ENCODE measurements at regions not wholly inside any gene's neighbourhood (a gene's known extent, or its start where the extent isn't known, plus 50 kb on each side); places are given as distances from the start of the nearest gene placed in this dataset.

GRCh38 chr6:21496196-21496595 lies 97.4 kb upstream of the SOX4 start:
- H3K79me2 ChIP-seq (ENCODE audit: control insufficient read depth, insufficient read depth, low read length, unreplicated experiment) = no peaks in the 10 kb centered on the region
- H2AFZ ChIP-seq (ENCODE audit: low read length, unreplicated experiment) = no peak overlapping the region
- no peaks in the 10 kb centered on the region for H3K27me3 ChIP-seq (ENCODE audit: insufficient read depth, low read length)
- no peaks in the 10 kb centered on the region for H3K4me1 ChIP-seq (ENCODE audit: control insufficient read depth, insufficient read depth, low read length, unreplicated experiment)
- no peak overlapping the region for H3K27ac ChIP-seq (ENCODE audit: low read depth, low read length)
- no peak overlapping the region for H3K4me3 ChIP-seq (ENCODE audit: low read depth, low read length)
- H3K36me3 ChIP-seq (ENCODE audit: insufficient read depth, low read length) = no peaks in the 10 kb centered on the region

- Histone ChIP-seq H2AFZ (ENCODE audit: low read length, unreplicated experiment) (no peak overlapping the region), H3K4me3 (ENCODE audit: low read depth, low read length) (no peak overlapping the region), H3K27me3 (ENCODE audit: insufficient read depth, low read length) (no peaks in the 10 kb centered on the region)
These were observed 96.8 kb upstream of the SOX4 start for GRCh38 chr6:21496706-21497105.

GRCh38 chr6:21500314-21501020 lies 93.1 kb upstream of the SOX4 start:
- no peaks in the 10 kb centered on the region for H3K36me3 ChIP-seq (ENCODE audit: insufficient read depth, low read length)
- H2AFZ ChIP-seq (ENCODE audit: low read length, unreplicated experiment) = no peak overlapping the region
- H3K4me1 ChIP-seq (ENCODE audit: control insufficient read depth, insufficient read depth, low read length, unreplicated experiment) = no peaks in the 10 kb centered on the region
- no peak overlapping the region for H3K4me3 ChIP-seq (ENCODE audit: low read depth, low read length)
- no peaks in the 10 kb centered on the region for H3K27me3 ChIP-seq (ENCODE audit: insufficient read depth, low read length)
- no peaks in the 10 kb centered on the region for H3K79me2 ChIP-seq (ENCODE audit: control insufficient read depth, insufficient read depth, low read length, unreplicated experiment)
- H3K27ac ChIP-seq (ENCODE audit: low read depth, low read length) = no peak overlapping the region

More at GRCh38 chr6:21496706-21497105, 96.8 kb upstream of the SOX4 start:
- no peak overlapping the region for H3K27ac ChIP-seq (ENCODE audit: low read depth, low read length)
- no peaks in the 10 kb centered on the region for H3K4me1 ChIP-seq (ENCODE audit: control insufficient read depth, insufficient read depth, low read length, unreplicated experiment)
- no peaks in the 10 kb centered on the region for H3K79me2 ChIP-seq (ENCODE audit: control insufficient read depth, insufficient read depth, low read length, unreplicated experiment)
- H3K36me3 ChIP-seq (ENCODE audit: insufficient read depth, low read length) = no peaks in the 10 kb centered on the region

- Histone ChIP-seq H3K36me3 (ENCODE audit: insufficient read depth, low read length) (no peaks in the 10 kb centered on the region), H3K27me3 (ENCODE audit: insufficient read depth, low read length) (no peaks in the 10 kb centered on the region), H3K4me3 (ENCODE audit: low read depth, low read length) (no peak overlapping the region), H2AFZ (ENCODE audit: low read length, unreplicated experiment) (no peak overlapping the region), H3K27ac (ENCODE audit: low read depth, low read length) (no peak overlapping the region), H3K79me2 (ENCODE audit: control insufficient read depth, insufficient read depth, low read length, unreplicated experiment) (no peaks in the 10 kb centered on the region), H3K4me1 (ENCODE audit: control insufficient read depth, insufficient read depth, low read length, unreplicated experiment) (no peaks in the 10 kb centered on the region)
These were observed 92.6 kb upstream of the SOX4 start for GRCh38 chr6:21501021-21501354.

GRCh38 chr6:21501815-21502214 lies 91.7 kb upstream of the SOX4 start:
- Histone ChIP-seq H3K36me3 (ENCODE audit: insufficient read depth, low read length) (no peaks in the 10 kb centered on the region), H3K4me1 (ENCODE audit: control insufficient read depth, insufficient read depth, low read length, unreplicated experiment) (no peaks in the 10 kb centered on the region), H3K4me3 (ENCODE audit: low read depth, low read length) (no peak overlapping the region), H2AFZ (ENCODE audit: low read length, unreplicated experiment) (no peak overlapping the region), H3K27me3 (ENCODE audit: insufficient read depth, low read length) (no peaks in the 10 kb centered on the region), H3K79me2 (ENCODE audit: control insufficient read depth, insufficient read depth, low read length, unreplicated experiment) (no peaks in the 10 kb centered on the region), H3K27ac (ENCODE audit: low read depth, low read length) (no peak overlapping the region)

GRCh38 chr6:21502682-21503081 lies 90.9 kb upstream of the SOX4 start:
- Histone ChIP-seq H3K27ac (ENCODE audit: low read depth, low read length) (no peak overlapping the region), H3K36me3 (ENCODE audit: insufficient read depth, low read length) (no peaks in the 10 kb centered on the region), H2AFZ (ENCODE audit: low read length, unreplicated experiment) (no peak overlapping the region), H3K27me3 (ENCODE audit: insufficient read depth, low read length) (no peaks in the 10 kb centered on the region), H3K4me1 (ENCODE audit: control insufficient read depth, insufficient read depth, low read length, unreplicated experiment) (no peaks in the 10 kb centered on the region), H3K79me2 (ENCODE audit: control insufficient read depth, insufficient read depth, low read length, unreplicated experiment) (no peaks in the 10 kb centered on the region), H3K4me3 (ENCODE audit: low read depth, low read length) (no peak overlapping the region)

GRCh38 chr6:21504790-21505189 lies 88.8 kb upstream of the SOX4 start:
- H3K4me3 ChIP-seq (ENCODE audit: low read depth, low read length) = no peak overlapping the region
- H3K4me1 ChIP-seq (ENCODE audit: control insufficient read depth, insufficient read depth, low read length, unreplicated experiment) = no peaks in the 10 kb centered on the region
- H3K27me3 ChIP-seq (ENCODE audit: insufficient read depth, low read length) = no peaks in the 10 kb centered on the region
- H2AFZ ChIP-seq (ENCODE audit: low read length, unreplicated experiment) = no peak overlapping the region
- H3K79me2 ChIP-seq (ENCODE audit: control insufficient read depth, insufficient read depth, low read length, unreplicated experiment) = no peaks in the 10 kb centered on the region
- no peak overlapping the region for H3K27ac ChIP-seq (ENCODE audit: low read depth, low read length)
- no peaks in the 10 kb centered on the region for H3K36me3 ChIP-seq (ENCODE audit: insufficient read depth, low read length)

GRCh38 chr6:21505574-21505990 lies 88.0 kb upstream of the SOX4 start:
- no peak overlapping the region for H3K27ac ChIP-seq (ENCODE audit: low read depth, low read length)
- no peak overlapping the region for H2AFZ ChIP-seq (ENCODE audit: low read length, unreplicated experiment)
- no peaks in the 10 kb centered on the region for H3K79me2 ChIP-seq (ENCODE audit: control insufficient read depth, insufficient read depth, low read length, unreplicated experiment)
- H3K4me3 ChIP-seq (ENCODE audit: low read depth, low read length) = no peak overlapping the region
- no peaks in the 10 kb centered on the region for H3K4me1 ChIP-seq (ENCODE audit: control insufficient read depth, insufficient read depth, low read length, unreplicated experiment)
- no peaks in the 10 kb centered on the region for H3K36me3 ChIP-seq (ENCODE audit: insufficient read depth, low read length)
- no peaks in the 10 kb centered on the region for H3K27me3 ChIP-seq (ENCODE audit: insufficient read depth, low read length)

GRCh38 chr6:21506126-21506525 lies 87.4 kb upstream of the SOX4 start:
- H3K36me3 ChIP-seq (ENCODE audit: insufficient read depth, low read length) = no peaks in the 10 kb centered on the region
- H3K27me3 ChIP-seq (ENCODE audit: insufficient read depth, low read length) = no peaks in the 10 kb centered on the region
- H3K27ac ChIP-seq (ENCODE audit: low read depth, low read length) = no peak overlapping the region
- H3K79me2 ChIP-seq (ENCODE audit: control insufficient read depth, insufficient read depth, low read length, unreplicated experiment) = no peaks in the 10 kb centered on the region
- H3K4me3 ChIP-seq (ENCODE audit: low read depth, low read length) = no peak overlapping the region
- no peaks in the 10 kb centered on the region for H3K4me1 ChIP-seq (ENCODE audit: control insufficient read depth, insufficient read depth, low read length, unreplicated experiment)
- H2AFZ ChIP-seq (ENCODE audit: low read length, unreplicated experiment) = no peak overlapping the region

GRCh38 chr6:21507811-21508210 lies 85.7 kb upstream of the SOX4 start:
- Histone ChIP-seq H3K79me2 (ENCODE audit: control insufficient read depth, insufficient read depth, low read length, unreplicated experiment) (no peaks in the 10 kb centered on the region), H3K4me1 (ENCODE audit: control insufficient read depth, insufficient read depth, low read length, unreplicated experiment) (no peaks in the 10 kb centered on the region), H3K36me3 (ENCODE audit: insufficient read depth, low read length) (no peaks in the 10 kb centered on the region), H3K27ac (ENCODE audit: low read depth, low read length) (no peak overlapping the region), H3K4me3 (ENCODE audit: low read depth, low read length) (no peak overlapping the region), H3K27me3 (ENCODE audit: insufficient read depth, low read length) (no peaks in the 10 kb centered on the region), H2AFZ (ENCODE audit: low read length, unreplicated experiment) (no peak overlapping the region)

GRCh38 chr6:21508753-21509152 lies 84.8 kb upstream of the SOX4 start:
- Histone ChIP-seq H3K4me1 (ENCODE audit: control insufficient read depth, insufficient read depth, low read length, unreplicated experiment) (no peaks in the 10 kb centered on the region), H3K27me3 (ENCODE audit: insufficient read depth, low read length) (peaks cover 5% of the 10 kb centered on the region; the same call in 1 of the 2 replicates), H3K27ac (ENCODE audit: low read depth, low read length) (no peak overlapping the region), H2AFZ (ENCODE audit: low read length, unreplicated experiment) (no peak overlapping the region), H3K79me2 (ENCODE audit: control insufficient read depth, insufficient read depth, low read length, unreplicated experiment) (no peaks in the 10 kb centered on the region), H3K4me3 (ENCODE audit: low read depth, low read length) (no peak overlapping the region), H3K36me3 (ENCODE audit: insufficient read depth, low read length) (no peaks in the 10 kb centered on the region)
